GM12891 (cell line): ENCODE measurements at regions not wholly inside any gene's neighbourhood (a gene's known extent, or its start where the extent isn't known, plus 50 kb on each side); places are given as distances from the start of the nearest gene placed in this dataset.

Experiments used
- DNase-seq: peaks from one replicate; pipeline ENCODE4 v3.0.0; 2011; ENCODE audit warnings: low spot score; ENCODE audit not compliant: insufficient read length
- FAIRE-seq: peaks from 2 replicates; lab custom pipeline; 2011; peaks lifted over from hg19 to GRCh38; lab: Jason Lieb, UNC
- PAX5 ChIP-seq: IDR thresholded peaks from 2 replicates; pipeline ENCODE4 v1.6.1; 2011; ENCODE audit warnings: low read length, moderate library complexity, mild to moderate bottlenecking; ENCODE audit not compliant: insufficient read depth, severe bottlenecking
- POLR2A ChIP-seq: IDR thresholded peaks from 2 replicates; pipeline ENCODE4 v1.6.1; 2011; ENCODE audit warnings: low read depth, low read length, control low read depth
- POLR2AphosphoS5 ChIP-seq: IDR thresholded peaks from 2 replicates; pipeline ENCODE4 v1.6.1; 2011; ENCODE audit warnings: low read depth, low read length, control low read depth
- POU2F2 ChIP-seq: IDR thresholded peaks from 2 replicates; pipeline ENCODE4 v1.6.1; 2011; ENCODE audit warnings: low read depth, mild to moderate bottlenecking, control low read depth, low read length, moderate library complexity
- SPI1 ChIP-seq: IDR thresholded peaks from 2 replicates; pipeline ENCODE4 v1.6.1; 2011; ENCODE audit warnings: low read depth, low read length, control low read depth
- TAF1 ChIP-seq: IDR thresholded peaks from 2 replicates; pipeline ENCODE4 v1.6.1; 2011; ENCODE audit warnings: low read depth, low read length, control low read depth

DNA sequence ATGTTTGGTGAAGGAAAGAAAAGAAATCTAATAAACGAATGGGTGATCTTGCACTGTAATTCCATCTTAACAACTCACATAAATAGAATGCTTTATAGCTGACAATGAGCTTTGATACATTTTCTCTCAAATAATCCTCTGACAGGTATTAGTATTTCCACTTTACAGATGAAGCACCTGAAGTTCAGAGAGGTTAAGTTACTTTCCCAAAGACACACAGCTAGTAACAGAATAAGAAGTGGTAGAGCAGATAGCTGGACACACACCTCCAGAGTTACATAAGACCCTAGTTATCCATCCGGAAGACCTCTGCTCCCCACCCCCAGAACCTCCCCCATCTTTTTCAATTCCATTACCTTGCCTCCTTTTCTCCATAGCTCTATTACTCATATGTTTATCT lies 213.3 kb upstream of the ZC3H12A start:
- TF ChIP-seq TAF1 (no peak), POLR2A (no peak), POLR2AphosphoS5 (no peak), POU2F2 (no peak), PAX5 (no peak), SPI1 (no peak)
- FAIRE-seq = no peak
- DNase-seq = no peak

DNA sequence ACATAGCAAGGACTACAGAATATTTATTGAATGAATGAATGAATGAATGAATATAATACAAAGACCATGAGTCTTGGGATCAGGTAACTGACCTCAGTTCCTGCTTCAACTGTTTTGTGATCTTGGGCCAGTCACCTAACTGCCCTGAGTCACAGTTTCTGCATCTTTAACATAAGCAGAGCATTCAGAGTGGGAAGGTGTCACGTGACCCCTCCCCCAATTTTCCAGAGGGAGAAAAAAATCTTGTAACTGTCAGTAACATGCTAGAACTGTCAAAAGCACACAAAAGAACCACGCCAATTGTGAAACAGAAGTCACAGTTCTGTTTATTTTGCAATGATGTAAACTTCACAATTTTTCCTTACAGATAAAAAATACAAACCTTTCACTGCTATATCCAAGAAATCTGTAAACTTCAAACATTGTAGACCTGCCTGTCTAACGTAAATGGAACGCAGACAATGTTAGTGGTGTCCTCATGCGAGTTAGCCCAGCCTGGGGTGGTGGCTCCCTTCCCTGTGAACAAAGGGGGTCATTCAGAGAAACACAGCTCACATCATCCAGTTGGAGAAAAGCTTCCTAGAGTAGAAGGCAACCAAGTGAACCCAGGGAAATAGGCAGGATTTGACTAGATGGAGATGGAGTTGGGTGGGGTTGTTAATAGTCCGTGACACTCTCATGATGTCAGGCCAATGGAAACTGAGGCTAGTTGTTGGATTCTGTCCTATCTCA lies 211.8 kb upstream of the ZC3H12A start:
- TF ChIP-seq SPI1 (no peak), POLR2A (no peak), POLR2AphosphoS5 (no peak), POU2F2 (no peak), TAF1 (no peak), PAX5 (no peak)
- DNase-seq = no peak
- FAIRE-seq = no peak

DNA sequence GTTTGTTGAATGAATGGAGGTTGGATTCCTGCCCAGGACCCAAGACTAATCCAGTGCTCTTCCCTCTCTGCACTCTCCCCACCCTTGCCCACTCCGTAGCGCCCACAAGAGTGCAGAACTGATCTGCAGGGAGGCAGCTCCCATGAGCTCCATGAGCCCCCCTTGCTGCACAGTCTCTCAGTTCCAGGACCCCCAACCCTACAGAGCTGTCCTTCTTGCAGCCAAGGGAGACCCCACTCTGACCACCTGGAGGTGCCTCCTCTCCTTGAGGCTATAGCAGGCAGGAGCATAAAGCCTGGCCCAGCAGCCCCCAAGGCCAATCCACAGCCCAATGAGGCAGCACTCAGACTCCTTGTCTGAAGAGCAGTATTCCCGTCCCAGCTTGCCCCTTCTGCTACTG lies 209.2 kb upstream of the ZC3H12A start:
- DNase-seq (no peak), FAIRE-seq (no peak)
- TF ChIP-seq TAF1 (no peak), PAX5 (no peak), POLR2AphosphoS5 (no peak), SPI1 (no peak), POLR2A (no peak), POU2F2 (no peak)

DNA sequence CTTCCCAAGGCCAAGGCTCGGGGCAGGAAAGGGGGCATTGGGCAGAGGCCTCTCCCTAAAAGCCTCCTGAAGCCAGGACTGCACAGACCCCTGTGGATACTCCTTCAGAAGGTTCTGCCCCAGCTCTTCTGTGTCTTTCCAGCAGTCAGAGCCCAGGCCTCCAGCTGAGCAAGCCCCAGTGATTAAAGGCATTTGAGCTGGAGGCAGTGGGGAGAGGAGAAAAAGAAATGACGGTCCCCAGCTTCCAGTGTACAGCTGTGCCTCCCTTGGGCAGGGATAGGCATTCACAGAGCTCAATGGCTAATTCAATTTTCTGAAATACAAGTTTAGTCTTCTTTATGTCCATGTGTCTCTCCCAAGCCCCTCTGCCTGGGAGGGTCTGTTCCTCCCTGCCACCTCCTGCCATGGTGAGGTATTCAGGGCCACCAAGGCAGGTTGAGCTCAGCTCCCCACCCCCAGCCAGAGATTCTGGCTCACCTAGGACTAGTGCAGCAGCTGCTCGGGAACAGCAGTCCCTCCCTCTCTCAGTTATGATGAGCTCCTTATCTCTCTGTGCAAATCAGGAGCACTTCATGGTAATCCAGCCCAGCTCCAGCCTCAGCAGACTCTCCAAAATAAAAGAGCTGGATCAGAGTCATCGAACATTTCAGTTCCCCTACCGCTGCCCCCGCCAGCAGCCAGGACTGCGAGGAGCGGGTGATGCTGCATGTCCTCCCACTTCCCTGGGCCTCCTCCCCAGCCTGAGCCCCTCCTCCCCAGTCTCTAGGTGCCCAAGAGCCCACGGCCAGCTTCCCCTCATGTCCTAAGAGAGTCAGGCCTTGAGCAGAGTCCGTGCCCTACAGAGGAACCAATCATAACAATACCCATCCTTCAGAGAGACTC lies 208.4 kb upstream of the ZC3H12A start:
- no peak for TF ChIP-seq PAX5
- TF ChIP-seq TAF1 = no peak
- no peak for TF ChIP-seq SPI1
- no peak for TF ChIP-seq POU2F2
- no peak for TF ChIP-seq POLR2AphosphoS5
- TF ChIP-seq POLR2A = no peak
- DNase-seq (no peak), FAIRE-seq (no peak)

DNA sequence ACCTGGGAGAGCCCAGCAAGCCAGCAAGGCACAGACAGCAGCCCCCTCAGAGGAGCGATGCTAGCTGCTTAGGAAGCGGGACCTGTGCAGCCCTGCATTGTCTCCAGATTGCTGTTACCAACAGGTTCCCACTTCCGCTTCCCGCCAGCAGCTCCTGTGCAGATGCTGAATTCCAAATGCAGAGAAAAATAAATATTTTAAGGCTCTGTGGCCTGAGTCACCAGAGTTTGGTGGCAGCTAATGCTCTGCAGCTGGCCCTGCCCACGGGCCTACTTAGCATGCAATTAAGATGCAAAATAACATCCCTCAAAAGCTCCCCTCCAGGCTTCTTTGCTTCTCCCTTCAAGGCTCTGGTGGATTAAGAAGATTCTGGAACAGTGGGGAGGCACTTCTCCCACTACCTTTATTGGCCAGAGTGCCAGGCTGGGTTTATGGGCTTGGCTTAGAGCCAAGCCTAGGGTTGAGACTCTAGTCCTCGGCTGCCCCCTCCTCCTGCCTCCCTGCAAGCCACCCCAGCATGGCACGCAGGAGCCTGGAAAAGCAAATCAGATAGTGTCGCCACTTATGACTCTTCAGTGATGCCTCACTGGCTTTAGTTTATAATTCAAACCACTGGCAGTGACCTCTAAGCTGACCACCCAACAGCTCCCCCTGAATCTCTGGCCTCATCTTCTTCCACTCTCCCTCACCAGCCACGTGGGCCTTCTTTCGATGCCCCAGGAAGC lies 207.1 kb upstream of the ZC3H12A start:
- no peak for DNase-seq
- no peak for FAIRE-seq
- TF ChIP-seq POU2F2 (no peak), POLR2A (no peak), SPI1 (no peak), TAF1 (no peak)

DNA sequence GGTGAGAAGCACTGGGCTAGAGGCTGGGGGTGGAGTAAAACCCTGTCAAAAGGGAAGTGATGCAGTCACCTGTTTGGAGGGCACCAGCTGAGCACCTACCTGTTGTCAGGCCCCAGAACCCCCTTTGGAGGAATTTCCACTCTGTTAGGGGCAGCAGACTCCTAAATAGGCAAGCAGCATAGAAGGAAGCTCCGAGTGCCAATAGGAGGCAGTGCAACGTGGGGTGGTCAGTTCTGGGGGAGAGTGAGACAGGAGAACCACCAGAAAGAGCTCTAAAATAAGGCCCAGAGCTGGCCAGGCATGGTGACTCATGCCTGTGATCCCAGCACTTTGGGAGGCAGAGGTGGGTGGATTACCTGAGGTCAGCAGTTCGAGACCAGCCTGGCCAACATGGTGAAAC lies 203.7 kb upstream of the ZC3H12A start:
- no peak for FAIRE-seq

DNA sequence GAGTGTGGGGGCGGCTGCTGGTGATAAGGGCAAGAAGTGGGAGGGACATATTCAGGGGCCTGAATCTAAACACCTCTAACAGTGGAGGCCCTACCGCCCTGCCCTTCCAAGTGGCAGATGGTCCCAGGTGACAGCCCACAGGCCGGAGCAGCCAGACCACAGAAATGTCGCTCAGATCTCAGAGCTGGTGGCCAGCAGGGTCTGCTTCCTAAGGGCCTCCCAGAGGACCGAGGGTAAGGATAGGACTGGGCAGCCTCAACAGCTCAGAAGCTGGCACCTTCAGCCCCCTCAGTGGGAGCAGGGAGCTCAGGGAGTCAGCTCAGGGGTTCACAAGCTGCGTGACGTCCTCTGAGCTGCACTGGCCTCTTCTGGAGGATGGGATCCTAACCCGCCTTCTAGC lies 201.8 kb upstream of the ZC3H12A start:
- no peak for TF ChIP-seq TAF1
- TF ChIP-seq POU2F2 = no peak
- TF ChIP-seq POLR2A = no peak
- TF ChIP-seq SPI1 = no peak
- no peak for TF ChIP-seq POLR2AphosphoS5
- no peak for TF ChIP-seq PAX5
- DNase-seq (no peak), FAIRE-seq (no peak)

More for the DNA sequence above, 203.7 kb upstream of the ZC3H12A start:
- no peak for DNase-seq
- TF ChIP-seq POU2F2 (no peak), POLR2AphosphoS5 (no peak), TAF1 (no peak), SPI1 (no peak)

DNA sequence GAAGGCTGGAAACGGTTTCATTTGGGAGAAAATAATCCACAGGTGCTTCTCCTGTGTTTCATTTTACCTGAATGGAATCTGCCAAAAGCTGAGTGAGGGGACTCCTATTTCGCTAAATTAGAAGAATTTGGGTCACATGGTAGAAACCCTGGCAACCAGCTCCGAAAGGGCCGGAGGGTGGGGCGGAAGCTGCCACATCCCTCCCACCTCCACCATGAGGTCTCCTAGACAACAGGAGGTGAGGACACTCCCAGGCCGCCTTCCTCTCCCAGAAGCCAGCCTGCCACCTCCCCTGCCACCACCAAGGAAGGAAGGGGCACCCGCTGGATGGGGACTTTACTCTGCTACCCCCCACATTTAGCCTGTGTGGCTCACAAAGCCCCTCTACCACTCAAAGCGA lies 199.9 kb upstream of the ZC3H12A start:
- no peak for FAIRE-seq

DNA sequence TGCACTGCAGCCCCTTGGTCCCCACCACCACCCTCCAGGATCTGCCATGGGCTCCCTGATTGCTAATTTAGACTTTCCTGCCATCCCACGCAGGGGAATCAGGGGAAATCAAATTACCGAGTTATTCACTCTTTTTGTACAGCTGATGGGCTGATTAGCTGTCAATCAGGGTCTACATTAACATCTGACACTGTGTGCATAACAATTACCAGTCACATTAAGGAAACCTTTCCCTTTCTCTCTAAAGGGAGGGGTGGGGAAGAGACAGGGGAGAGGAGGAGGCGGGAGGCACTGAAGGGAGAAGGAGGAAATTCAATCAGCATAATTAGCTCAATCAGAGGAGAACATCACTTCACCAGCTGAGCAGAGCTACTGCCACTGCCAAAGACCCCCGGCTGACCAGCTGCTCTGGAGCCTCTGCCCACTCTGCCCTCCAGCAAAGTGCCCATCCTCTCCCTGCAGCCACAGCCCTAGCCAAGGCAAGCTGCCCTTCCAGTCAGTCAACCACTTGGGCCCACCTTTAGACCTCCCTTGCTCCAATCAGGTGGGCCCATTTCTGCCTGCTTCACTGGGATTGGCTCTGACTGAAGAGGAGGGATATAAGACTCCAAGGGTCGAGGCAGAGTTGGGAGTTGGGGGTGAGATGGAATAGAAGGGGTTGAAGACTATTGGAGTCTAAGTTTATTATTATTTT lies 199.3 kb upstream of the ZC3H12A start:
- FAIRE-seq (no peak), DNase-seq (no peak)
- TF ChIP-seq POLR2A (no peak), PAX5 (no peak), SPI1 (no peak)

More for the DNA sequence above, 199.9 kb upstream of the ZC3H12A start:
- TF ChIP-seq POU2F2 (no peak), PAX5 (no peak), POLR2A (no peak), POLR2AphosphoS5 (no peak)
- DNase-seq = no peak
